Upper lobe of left lung (tissue), 4 donors: ENCODE measurements at regions not wholly inside any gene's neighbourhood (a gene's known extent, or its start where the extent isn't known, plus 50 kb on each side); places are given as distances from the start of the nearest gene placed in this dataset.

Experiments used
- CTCF ChIP-seq, 6 experiments: fragments of 450-650 bp in 4 of 6; fragments of 200-600 bp in 2 of 6; sonication (generic) in 2 of 6; IDR thresholded peaks; one replicate each; pipeline ENCODE4 v1.5.1; 2016 to 2019; ENCODE audit warnings: antibody characterized with exemption in 6 of 6
- EP300 ChIP-seq, 4 donors: sonication (generic); formaldehyde crosslinking; IDR thresholded peaks; one replicate each; pipeline ENCODE4 v1.5.1; 2017; ENCODE audit warnings: antibody characterized with exemption in 4 of 4, control low read depth in 2 of 4

DNA sequence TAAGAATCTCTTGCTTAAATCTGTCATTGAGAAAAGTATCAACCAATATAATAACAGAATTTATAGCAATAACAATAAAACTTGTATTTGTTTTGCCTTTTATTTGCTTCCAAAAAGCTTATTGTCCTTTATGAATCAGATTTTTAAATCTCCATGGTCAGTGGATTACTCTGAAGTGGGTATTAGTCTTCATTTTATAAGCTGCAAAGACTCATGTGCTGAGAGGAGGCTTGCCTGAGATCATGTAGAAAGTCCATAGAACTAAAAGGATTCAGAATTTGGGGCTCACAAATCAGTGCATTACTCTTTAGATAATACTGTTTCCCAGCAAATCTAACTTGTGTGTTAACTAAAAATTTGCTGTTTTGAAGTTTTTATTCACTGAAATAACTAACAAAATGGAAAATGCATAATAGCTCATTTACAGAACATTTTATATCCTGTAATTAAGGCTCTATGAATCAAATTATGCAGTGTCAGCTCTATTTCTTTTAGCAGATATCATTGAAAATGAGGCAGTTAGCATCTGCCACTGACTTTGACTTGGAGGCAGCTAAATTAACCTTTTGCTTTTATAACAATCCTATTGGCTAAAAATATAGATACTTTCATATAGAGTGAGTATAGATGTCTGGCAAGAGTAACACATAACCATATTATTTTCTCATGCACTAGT is 781.1 kb upstream of the CITED2 start:
- TF ChIP-seq CTCF (IDR thresholded peaks at IDR 0.05) (no peak), EP300 (IDR thresholded peaks at IDR 0.05) (no peak)
